GM18907 (cell line): ENCODE measurements at regions not wholly inside any gene's neighbourhood (a gene's known extent, or its start where the extent isn't known, plus 50 kb on each side); places are given as distances from the start of the nearest gene placed in this dataset.

Experiments
- ATAC-seq: cut with Tn5 transposase; IDR thresholded peaks from one replicate; pipeline ENCODE4 v1.9.1; 2021; ENCODE audit warnings: mild to moderate bottlenecking, moderate library complexity; ENCODE audit not compliant: unreplicated experiment

- no peak for ATAC-seq
These were observed 391.9 kb upstream of the ATP2B1 start for GRCh38 chr12:90100579-90100978.

DNA sequence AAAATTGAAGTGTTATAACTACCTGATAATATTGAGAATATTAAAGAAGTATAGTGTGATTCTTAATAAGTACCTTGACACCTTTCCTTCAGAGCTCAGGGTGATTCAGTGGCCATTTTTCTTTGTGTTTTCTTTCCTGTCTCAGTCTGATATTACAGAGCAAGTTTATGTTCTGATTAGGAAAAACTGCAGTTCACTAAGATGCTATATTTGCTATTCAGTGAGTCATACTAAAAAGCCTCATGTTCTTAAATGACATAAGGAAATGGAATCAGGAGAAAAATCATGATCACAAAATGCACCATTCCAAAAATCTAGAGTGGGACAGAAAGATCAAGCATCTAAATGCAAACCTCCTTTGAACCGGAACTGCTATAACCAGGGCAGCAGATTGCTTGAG is 390.6 kb upstream of the ATP2B1 start:
- ATAC-seq = no peak

DNA sequence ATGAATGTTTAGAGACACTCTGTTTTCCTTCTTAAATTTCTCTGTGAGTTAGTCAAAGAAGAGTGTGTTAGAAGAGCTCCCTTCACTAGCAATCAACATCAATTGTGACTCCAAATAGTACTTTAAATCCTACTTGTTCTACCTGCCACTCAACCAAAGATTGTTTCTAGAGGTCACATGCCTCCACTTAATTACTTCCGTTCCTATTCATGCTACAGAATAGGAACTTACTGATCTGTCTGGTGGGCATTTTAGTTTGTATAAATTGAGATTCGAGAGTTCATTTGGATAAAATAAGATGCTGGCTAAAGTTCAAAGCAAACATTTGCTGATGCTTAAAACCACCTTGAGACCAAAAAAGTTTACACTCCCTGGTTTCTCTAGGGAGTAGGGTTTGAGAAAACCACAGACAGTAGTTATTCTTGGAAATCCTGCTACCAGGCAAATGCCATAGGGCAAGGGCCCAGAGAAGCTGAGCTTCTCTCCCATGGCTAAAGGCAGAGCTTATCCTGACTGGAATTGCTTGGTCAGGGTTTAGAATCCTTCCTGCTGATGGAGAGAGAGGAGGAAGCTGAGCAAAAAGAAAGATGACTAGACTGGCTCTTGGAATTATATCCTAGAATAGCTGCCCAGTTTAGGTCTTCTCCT is 389.6 kb upstream of the ATP2B1 start:
- ATAC-seq = no peak

GRCh38 chr12:90091809-90092208 is 383.2 kb upstream of the ATP2B1 start:
- no peak for ATAC-seq

GRCh38 chr12:90090929-90091651 is 382.5 kb upstream of the ATP2B1 start:
- no peak for ATAC-seq

DNA sequence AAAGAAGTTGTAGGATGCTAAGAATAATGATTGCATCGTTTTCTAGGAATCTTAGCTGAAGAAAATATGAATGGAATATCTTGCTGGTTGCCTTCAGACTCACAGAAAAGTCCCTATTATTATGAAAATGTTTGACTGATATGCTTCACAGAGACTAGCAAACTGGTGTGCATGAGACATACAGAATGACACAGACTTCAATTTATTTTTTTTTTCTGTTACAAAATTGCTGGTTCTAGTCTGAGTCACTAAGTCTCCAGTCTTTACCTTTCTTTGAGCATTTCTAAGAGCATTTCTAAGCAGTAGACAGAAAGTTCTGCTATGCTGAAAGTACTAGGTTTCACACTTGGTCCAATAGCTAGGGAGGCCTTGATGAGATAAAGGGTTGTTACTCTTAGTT is 377.6 kb upstream of the ATP2B1 start:
- ATAC-seq = no peak

- ATAC-seq = no peak
These were observed 377.0 kb upstream of the ATP2B1 start for GRCh38 chr12:90085494-90086274.

DNA sequence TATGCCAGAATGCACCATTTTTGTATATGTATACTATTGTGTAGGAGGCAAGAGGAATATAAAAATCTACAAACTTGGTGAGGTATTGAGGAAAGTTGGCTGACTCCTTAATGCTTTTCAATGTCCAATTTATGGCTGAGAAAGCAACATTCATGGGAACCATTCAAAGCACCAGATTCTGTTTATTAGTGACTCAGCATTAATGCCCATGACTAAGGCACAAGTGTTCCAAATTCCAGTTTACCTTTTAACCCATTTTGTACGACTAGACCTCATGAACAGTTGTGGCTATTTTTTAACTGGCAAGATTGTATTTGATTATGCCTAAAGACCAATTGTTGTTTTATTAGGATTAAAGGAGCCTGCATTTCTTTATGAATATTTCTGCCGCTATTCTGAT is 375.4 kb upstream of the ATP2B1 start:
- no peak for ATAC-seq

DNA sequence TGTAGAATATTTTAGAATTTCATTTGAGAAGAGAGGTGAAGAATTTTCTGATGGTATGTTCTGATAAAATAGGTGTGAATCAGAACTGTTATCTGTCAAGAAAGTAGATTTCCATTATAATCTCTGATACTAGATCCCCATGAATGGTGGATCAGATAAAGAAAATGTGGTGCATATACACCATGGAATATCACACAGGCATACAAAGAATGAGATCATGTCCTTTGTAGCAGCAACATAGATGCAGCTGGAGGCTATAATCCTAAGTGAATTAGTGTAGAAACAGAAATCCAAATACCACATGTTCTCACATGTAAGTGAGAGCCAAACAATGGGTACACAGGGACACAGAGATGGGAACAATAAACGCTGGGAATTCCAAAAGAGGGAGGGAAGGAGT is 372.0 kb upstream of the ATP2B1 start:
- ATAC-seq = no peak

GRCh38 chr12:90079529-90080210 is 371.0 kb upstream of the ATP2B1 start:
- no peak for ATAC-seq

- ATAC-seq = no peak
These were observed 369.7 kb upstream of the ATP2B1 start for GRCh38 chr12:90078344-90078743.

DNA sequence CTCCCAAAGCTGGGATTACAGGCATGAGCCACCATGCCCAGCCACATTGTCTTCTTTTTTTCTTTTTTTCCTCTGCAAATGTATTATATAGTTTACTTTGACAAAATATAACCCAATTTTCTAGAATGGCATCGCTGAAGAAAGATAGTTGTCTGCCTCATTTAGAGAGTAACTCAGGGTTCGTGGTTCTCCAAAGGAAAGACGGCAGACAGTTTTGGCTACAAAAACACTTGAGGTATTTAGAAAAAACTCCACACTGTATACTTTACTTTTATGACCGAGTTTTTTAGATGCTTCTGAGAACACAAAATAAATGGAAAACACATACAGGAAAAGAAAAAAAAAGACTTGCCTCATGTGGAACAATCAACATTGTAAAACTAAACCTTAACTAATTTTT is 369.1 kb upstream of the ATP2B1 start:
- ATAC-seq = no peak

DNA sequence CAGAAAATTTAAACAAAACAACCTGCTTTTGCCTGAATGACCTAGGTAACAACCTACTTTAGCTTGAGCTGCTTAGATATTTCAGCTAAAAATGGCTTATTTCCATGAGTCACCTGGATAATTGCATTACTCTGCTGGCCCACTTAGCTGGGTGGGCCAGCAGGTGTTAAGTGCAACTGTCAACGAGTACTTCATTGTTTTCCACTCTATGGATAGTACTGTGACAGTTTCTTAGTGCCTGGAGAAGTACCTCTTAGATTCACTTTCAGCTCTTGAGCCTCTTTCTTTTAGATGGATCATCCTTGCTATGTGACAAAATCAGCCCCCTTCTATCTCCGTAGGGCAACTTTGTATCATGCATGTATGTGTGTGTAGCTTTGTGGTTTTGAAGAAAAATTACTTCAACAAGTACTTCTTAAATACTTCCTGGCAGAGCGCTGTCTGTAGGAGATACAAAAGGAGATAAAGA is 368.2 kb upstream of the ATP2B1 start:
- ATAC-seq = no peak

- ATAC-seq = no peak
These were observed 367.0 kb upstream of the ATP2B1 start for GRCh38 chr12:90075685-90076084.

- no peak for ATAC-seq
These were observed 365.4 kb upstream of the ATP2B1 start for GRCh38 chr12:90074086-90074485.

DNA sequence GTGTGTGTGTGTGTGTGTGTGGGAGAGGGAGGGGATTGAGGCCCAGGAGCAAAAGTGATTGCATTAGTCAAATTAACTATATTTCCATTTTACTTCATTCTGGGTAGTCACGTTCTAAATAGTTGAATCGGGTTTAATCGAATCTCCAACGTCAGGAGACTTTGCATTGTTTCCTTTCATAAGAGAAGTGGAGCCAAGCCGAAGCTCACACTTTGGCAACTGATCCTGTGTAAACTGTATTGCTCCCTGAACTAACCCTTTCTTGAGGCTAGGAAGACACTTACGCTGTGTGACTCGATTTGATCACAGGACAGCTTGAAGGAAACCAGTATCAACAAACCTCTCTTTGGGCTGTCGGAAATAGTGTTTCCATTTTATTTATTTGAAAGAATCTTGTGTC is 363.4 kb upstream of the ATP2B1 start:
- ATAC-seq = no peak

DNA sequence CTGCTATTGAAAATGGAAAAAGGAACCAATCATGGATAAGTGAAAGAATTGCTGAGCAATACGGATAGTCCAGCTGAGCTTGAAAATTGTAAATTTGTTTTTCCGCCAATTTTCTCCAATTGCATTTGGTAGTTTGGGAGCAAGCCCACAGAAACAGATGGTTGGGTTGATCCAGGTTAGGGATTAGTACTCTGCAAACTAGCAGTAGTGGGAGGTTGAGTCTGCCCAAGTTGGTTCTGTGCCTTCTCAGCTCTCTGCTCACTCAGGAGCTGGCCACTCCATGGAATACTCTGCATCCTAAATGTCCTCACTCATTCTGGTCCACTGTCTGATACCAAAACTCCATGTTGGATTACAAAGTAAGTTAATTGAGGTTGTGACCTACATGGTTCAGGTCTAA is 361.1 kb upstream of the ATP2B1 start:
- ATAC-seq = no peak

- ATAC-seq = no peak
These were observed 359.2 kb upstream of the ATP2B1 start for GRCh38 chr12:90067791-90068190.

GRCh38 chr12:90064852-90065801 is 356.5 kb upstream of the ATP2B1 start:
- no peak for ATAC-seq

- no peak for ATAC-seq
These were observed 354.2 kb upstream of the ATP2B1 start for GRCh38 chr12:90062799-90063198.
